ENCODE measurements at regions not wholly inside any gene's neighbourhood (a gene's known extent, or its start where the extent isn't known, plus 50 kb on each side); places are given as distances from the start of the nearest gene placed in this dataset.

GRCh38 chr6:9458424-9458823 lies 956.5 kb downstream of the TFAP2A start:
- TF ChIP-seq CTCF (conservative IDR thresholded peaks at IDR 0.05; ENCODE audit: low read depth, low read length) (no peak), EZH2 (IDR thresholded peaks at IDR 0.05; ENCODE audit: borderline replicate concordance, low read depth, low read length, poor library complexity, severe bottlenecking) (no peak)

Measured in A673 (cell line).